HEK293 (cell line): ENCODE measurements at regions not wholly inside any gene's neighbourhood (a gene's known extent, or its start where the extent isn't known, plus 50 kb on each side); places are given as distances from the start of the nearest gene placed in this dataset.
A peak's percentile ranks its signal among the peaks of the same experiment; 100 is the strongest.

ENCODE experiments used
- CTCF ChIA-PET: fragments of 350-600 bp; formaldehyde crosslinking; extraction: SDS; loops from one replicate; lab custom pipeline; 2021; ENCODE audit warnings: antibody characterized with exemption; lab: Yijun Ruan, JAX
- POLR2A ChIA-PET: fragments of 300-600 bp; formaldehyde crosslinking; extraction: SDS; loops from one replicate; lab custom pipeline; 2020; ENCODE audit warnings: antibody characterized with exemption, inconsistent platforms; lab: Yijun Ruan, JAX
- H3K27ac ChIP-seq: fragments of 200-500 bp; sonication (Bioruptor generic); 2 replicates; pipeline ENCODE4 v1.5.1; 2014; ENCODE audit warnings: low read depth, low read length, control low read depth, inconsistent platforms; ENCODE audit errors: extremely low read depth
- H3K36me3 ChIP-seq, 2 experiments: fragments of 200-500 bp in 1 of 2; sonication (Bioruptor generic) in 1 of 2; 1 replicate in 1 of 2; 2 replicates in 1 of 2; pipeline ENCODE4 v1.5.1; 2014 to 2017; ENCODE audit warnings: inconsistent platforms in 2 of 2, low read length in 2 of 2; ENCODE audit not compliant: control insufficient read depth in 2 of 2, insufficient read depth in 1 of 2
- H3K4me1 ChIP-seq: fragments of 200-500 bp; sonication (Bioruptor generic); 2 replicates; pipeline ENCODE4 v1.5.1; 2014; ENCODE audit warnings: mild to moderate bottlenecking, low read length, inconsistent platforms; ENCODE audit not compliant: control insufficient read depth, insufficient read depth
- H3K4me3 ChIP-seq: 2 replicates; pipeline ENCODE4 v1.5.1; 2011; ENCODE audit warnings: low read depth, mild to moderate bottlenecking, control low read depth, low read length, moderate library complexity
- H3K9me3 ChIP-seq: fragments of 200-500 bp; sonication (Bioruptor generic); 2 replicates; pipeline ENCODE4 v1.5.1; 2014; ENCODE audit warnings: low read depth, low read length, inconsistent platforms; ENCODE audit not compliant: control insufficient read depth, insufficient read depth
- HOXD13 ChIP-seq: sonication (generic); formaldehyde crosslinking; IDR thresholded peaks from 2 replicates; pipeline ENCODE4 v1.8.0; 2022; ENCODE audit warnings: missing genetic modification reagents, borderline replicate concordance
- SP2 ChIP-seq: fragments of 450-650 bp; formaldehyde crosslinking; IDR thresholded peaks from 2 replicates; pipeline ENCODE4 v1.5.1; 2016; ENCODE audit warnings: missing biosample characterization, missing genetic modification characterization
- ZBTB20 ChIP-seq: fragments of 450-650 bp; formaldehyde crosslinking; IDR thresholded peaks from 2 replicates; pipeline ENCODE4 v1.5.1; 2016; ENCODE audit warnings: missing biosample characterization, missing genetic modification characterization
- ZNF16 ChIP-seq: fragments of 450-650 bp; formaldehyde crosslinking; IDR thresholded peaks from 2 replicates; pipeline ENCODE4 v1.5.1; 2016; ENCODE audit warnings: low read depth, missing biosample characterization, missing genetic modification characterization
- ZNF280D ChIP-seq: fragments of 450-650 bp; formaldehyde crosslinking; IDR thresholded peaks from 2 replicates; pipeline ENCODE4 v1.5.1; 2016; ENCODE audit warnings: missing biosample characterization, missing genetic modification characterization
- ZNF311 ChIP-seq: fragments of 450-650 bp; formaldehyde crosslinking; IDR thresholded peaks from 2 replicates; pipeline ENCODE4 v1.5.1; 2017; ENCODE audit warnings: missing biosample characterization, missing genetic modification characterization, borderline replicate concordance
- ZNF341 ChIP-seq: fragments of 450-650 bp; formaldehyde crosslinking; IDR thresholded peaks from 2 replicates; pipeline ENCODE4; 2016; ENCODE audit warnings: low read depth, missing biosample characterization, missing genetic modification characterization
- ZNF404 ChIP-seq: fragments of 450-650 bp; formaldehyde crosslinking; IDR thresholded peaks from 2 replicates; pipeline ENCODE4 v1.5.1; 2017; ENCODE audit warnings: missing biosample characterization, missing genetic modification characterization
- ZNF48 ChIP-seq: fragments of 450-650 bp; formaldehyde crosslinking; IDR thresholded peaks from 2 replicates; pipeline ENCODE4 v1.5.1; 2016; ENCODE audit warnings: missing biosample characterization, missing genetic modification characterization
- ZNF529 ChIP-seq: fragments of 450-650 bp; formaldehyde crosslinking; IDR thresholded peaks from 2 replicates; pipeline ENCODE4 v1.5.1; 2017; ENCODE audit warnings: missing genetic modification characterization, missing biosample characterization; ENCODE audit not compliant: insufficient replicate concordance
- ZNF548 ChIP-seq: fragments of 450-650 bp; formaldehyde crosslinking; IDR thresholded peaks from 2 replicates; pipeline ENCODE4 v1.5.1; 2016; ENCODE audit warnings: missing biosample characterization, missing genetic modification characterization
- ZNF549 ChIP-seq: fragments of 450-650 bp; IDR thresholded peaks from 2 replicates; pipeline ENCODE4 v1.5.1; 2018; ENCODE audit warnings: missing biosample characterization, missing genetic modification characterization, mild to moderate bottlenecking, inconsistent platforms, moderate library complexity
- ZNF639 ChIP-seq: fragments of 450-650 bp; formaldehyde crosslinking; IDR thresholded peaks from 2 replicates; pipeline ENCODE4 v1.5.1; 2016; ENCODE audit warnings: missing biosample characterization, missing genetic modification characterization
- ZNF692 ChIP-seq: fragments of 450-650 bp; formaldehyde crosslinking; IDR thresholded peaks from 2 replicates; pipeline ENCODE4 v1.5.1; 2016; ENCODE audit warnings: missing biosample characterization, missing genetic modification characterization

- 0 out of 2 replicates have a peak, but pooled peaks have one; percentile 24 for TF ChIP-seq ZNF404 (tag by site-specific recombination)
- TF ChIP-seq ZNF280D (tag by site-specific recombination), result 0 out of 2 replicates have a peak, but pooled peaks have one; percentile 51
- 0 out of 2 replicates have a peak, but pooled peaks have one; percentile 13 for TF ChIP-seq ZNF692
- TF ChIP-seq ZNF529 (tag by site-specific recombination), result peak; percentile 85
- TF ChIP-seq ZNF639 (tag by site-specific recombination), result 0 out of 2 replicates have a peak, but pooled peaks have one; percentile 34
- peak; percentile 75 for TF ChIP-seq ZNF549 (tag by site-specific recombination)
- TF ChIP-seq, all 188 proteins: peak for 14; not testable (repeated sequence) for 174
These were observed 176.1 kb upstream of the SMAD3 start (continued) for GRCh38 chr15:66889298-66889697.

GRCh38 chr15:66891776-66892175 is 173.6 kb upstream of the SMAD3 start:
- Histone ChIP-seq H3K9me3 (no peaks in the 10 kb centered on the region), H3K4me1 (peaks cover 6% of the 10 kb centered on the region), H3K4me3 (no peak overlapping the region), H3K27ac (no peak overlapping the region), H3K36me3 (no peaks in the 10 kb centered on the region)
- ChIA-PET POLR2A (interaction anchor here (1.0 kb wide), 1 partner anchor 8 kb away, joined by 6 read pairs; no protein-coding TSS in a partner anchor), CTCF (interaction anchor here (1.5 to 5.5 kb wide), 2 partner anchors 11 to 325 kb away, joined by 5 to 39 read pairs; no protein-coding TSS in a partner anchor)
- TF ChIP-seq ZNF311 (no peak), ZNF341 (tag by site-specific recombination) (peak; percentile 21; the same call in 1 of the 2 replicates)

GRCh38 chr15:66893294-66893693 is 172.1 kb upstream of the SMAD3 start:
- no peak for TF ChIP-seq ZNF404 (tag by site-specific recombination)
- no peak for TF ChIP-seq ZNF16 (tag by site-specific recombination)
- TF ChIP-seq SP2 (tag by site-specific recombination), result no peak
- no peak for TF ChIP-seq ZNF548 (tag by site-specific recombination)
- no peak for TF ChIP-seq ZBTB20 (tag by site-specific recombination)
- TF ChIP-seq ZNF48 (tag by site-specific recombination), result no peak
- TF ChIP-seq HOXD13 (CRISPR knock-in tag), result no peak
- H3K27ac ChIP-seq, result no peak overlapping the region
- POLR2A ChIA-PET, result no interaction called here
- H3K4me1 ChIP-seq, result peaks cover 4% of the 10 kb centered on the region; the same call in 1 of the 2 replicates
- H3K36me3 ChIP-seq, result no peaks in the 10 kb centered on the region
- CTCF ChIA-PET, result interaction anchor here (5.5 kb wide), 1 partner anchor 10 kb away, joined by 39 read pairs; no protein-coding TSS in a partner anchor
- no peaks in the 10 kb centered on the region for H3K9me3 ChIP-seq
- no peak overlapping the region for H3K4me3 ChIP-seq
